Testis (tissue), 2 donors: ENCODE measurements at regions not wholly inside any gene's neighbourhood (a gene's known extent, or its start where the extent isn't known, plus 50 kb on each side); places are given as distances from the start of the nearest gene placed in this dataset.

Source experiments
- CTCF ChIP-seq, 3 experiments: fragments of 450-650 bp in 2 of 3; fragments of 200-600 bp in 1 of 3; sonication (generic) in 1 of 3; IDR thresholded peaks; one replicate each; pipeline ENCODE4 v1.5.1; 2016 to 2019; ENCODE audit warnings: antibody characterized with exemption in 3 of 3, mild to moderate bottlenecking in 2 of 3, moderate library complexity in 1 of 3
- POLR2A ChIP-seq: fragments of 450-650 bp; IDR thresholded peaks from one replicate; pipeline ENCODE4 v1.6.1; 2017; ENCODE audit warnings: antibody characterized with exemption, mild to moderate bottlenecking, moderate library complexity

- TF ChIP-seq CTCF (IDR thresholded peaks at IDR 0.05), result no peak
- no peak for TF ChIP-seq POLR2A
Measured at GRCh38 chr9:134546246-134546731, 95.3 kb upstream of the COL5A1 start.
